ENCODE measurements at regions not wholly inside any gene's neighbourhood (a gene's known extent, or its start where the extent isn't known, plus 50 kb on each side); places are given as distances from the start of the nearest gene placed in this dataset.

- Histone ChIP-seq H3K27me3 (no peaks in the 10 kb centered on the region), H3K4me3 (no peak overlapping the region), H3K36me3 (no peaks in the 10 kb centered on the region), H3K9me3 (no peaks in the 10 kb centered on the region)
- DNase-seq = no peak
These were observed 723.7 kb downstream of the RWDD3 start for GRCh38 chr1:95957748-95958147.

- Histone ChIP-seq H3K9me3 (no peaks in the 10 kb centered on the region; the same call in 1 of the 2 replicates), H3K36me3 (no peaks in the 10 kb centered on the region), H3K4me3 (no peak overlapping the region), H3K27me3 (no peaks in the 10 kb centered on the region)
- no peak for DNase-seq
These were observed 732.9 kb downstream of the RWDD3 start for GRCh38 chr1:95966866-95967265.

GRCh38 chr1:95974586-95974985 is 740.6 kb downstream of the RWDD3 start:
- DNase-seq = peak; percentile 7
- no peak overlapping the region for H3K4me3 ChIP-seq

GRCh38 chr1:95982711-95983110 is 738.9 kb upstream of the PTBP2 start:
- no peaks in the 10 kb centered on the region for H3K9me3 ChIP-seq
- H3K27me3 ChIP-seq = peaks cover 2% of the 10 kb centered on the region; the same call in 1 of the 2 replicates
- DNase-seq = no peak
- no peak overlapping the region for H3K4me3 ChIP-seq
- no peaks in the 10 kb centered on the region for H3K36me3 ChIP-seq

More at GRCh38 chr1:95974586-95974985, 740.6 kb downstream of the RWDD3 start:
- Histone ChIP-seq H3K9me3 (no peaks in the 10 kb centered on the region; the same call in 1 of the 2 replicates), H3K36me3 (no peaks in the 10 kb centered on the region), H3K27me3 (no peaks in the 10 kb centered on the region; the same call in 1 of the 2 replicates)

GRCh38 chr1:95983831-95984230 is 737.8 kb upstream of the PTBP2 start:
- H3K27me3 ChIP-seq = peaks cover 2% of the 10 kb centered on the region; the same call in 1 of the 2 replicates
- DNase-seq = no peak
- H3K4me3 ChIP-seq = no peak overlapping the region
- no peaks in the 10 kb centered on the region for H3K36me3 ChIP-seq
- no peaks in the 10 kb centered on the region for H3K9me3 ChIP-seq

- Histone ChIP-seq H3K36me3 (no peaks in the 10 kb centered on the region), H3K9me3 (no peaks in the 10 kb centered on the region), H3K4me3 (no peak overlapping the region), H3K27me3 (0 out of 2 replicates have a peak, but pooled peaks cover 2% of the 10 kb centered on the region)
- no peak for DNase-seq
These were observed 736.7 kb upstream of the PTBP2 start for GRCh38 chr1:95984798-95985374.

GRCh38 chr1:95990033-95990432 is 731.6 kb upstream of the PTBP2 start:
- Histone ChIP-seq H3K27me3 (0 out of 2 replicates have a peak, but pooled peaks cover 2% of the 10 kb centered on the region), H3K36me3 (no peaks in the 10 kb centered on the region)

GRCh38 chr1:95991787-95992520 is 729.6 kb upstream of the PTBP2 start:
- H3K4me3 ChIP-seq = no peak overlapping the region
- no peaks in the 10 kb centered on the region for H3K36me3 ChIP-seq
- DNase-seq = no peak
- no peaks in the 10 kb centered on the region for H3K9me3 ChIP-seq
- H3K27me3 ChIP-seq = 0 out of 2 replicates have a peak, but pooled peaks cover 1% of the 10 kb centered on the region

More at GRCh38 chr1:95990033-95990432, 731.6 kb upstream of the PTBP2 start:
- Histone ChIP-seq H3K9me3 (no peaks in the 10 kb centered on the region), H3K4me3 (no peak overlapping the region)
- no peak for DNase-seq

GRCh38 chr1:95994643-95995042 is 726.9 kb upstream of the PTBP2 start:
- no peaks in the 10 kb centered on the region for H3K36me3 ChIP-seq
- no peaks in the 10 kb centered on the region for H3K27me3 ChIP-seq
- no peak for DNase-seq
- no peak overlapping the region for H3K4me3 ChIP-seq
- H3K9me3 ChIP-seq = no peaks in the 10 kb centered on the region

- no peak for DNase-seq
- H3K36me3 ChIP-seq = no peaks in the 10 kb centered on the region
- no peaks in the 10 kb centered on the region for H3K9me3 ChIP-seq
- H3K4me3 ChIP-seq = no peak overlapping the region
- H3K27me3 ChIP-seq = no peaks in the 10 kb centered on the region
These were observed 719.4 kb upstream of the PTBP2 start for GRCh38 chr1:96002201-96002600.

GRCh38 chr1:96002969-96003964 is 718.3 kb upstream of the PTBP2 start:
- no peak overlapping the region for H3K4me3 ChIP-seq
- no peaks in the 10 kb centered on the region for H3K27me3 ChIP-seq
- H3K36me3 ChIP-seq = no peaks in the 10 kb centered on the region
- no peak for DNase-seq
- no peaks in the 10 kb centered on the region for H3K9me3 ChIP-seq

- H3K4me3 ChIP-seq = no peak overlapping the region
- H3K36me3 ChIP-seq = no peaks in the 10 kb centered on the region
- no peaks in the 10 kb centered on the region for H3K9me3 ChIP-seq
- no peak for DNase-seq
- H3K27me3 ChIP-seq = no peaks in the 10 kb centered on the region
These were observed 711.7 kb upstream of the PTBP2 start for GRCh38 chr1:96009831-96010434.

- Histone ChIP-seq H3K36me3 (no peaks in the 10 kb centered on the region), H3K27me3 (no peaks in the 10 kb centered on the region), H3K9me3 (no peaks in the 10 kb centered on the region), H3K4me3 (no peak overlapping the region)
- no peak for DNase-seq
These were observed 710.0 kb upstream of the PTBP2 start for GRCh38 chr1:96011606-96012005.

- no peaks in the 10 kb centered on the region for H3K9me3 ChIP-seq
- no peaks in the 10 kb centered on the region for H3K27me3 ChIP-seq
- H3K36me3 ChIP-seq = no peaks in the 10 kb centered on the region
- DNase-seq = no peak
- no peak overlapping the region for H3K4me3 ChIP-seq
These were observed 705.4 kb upstream of the PTBP2 start for GRCh38 chr1:96016219-96016618.

- Histone ChIP-seq H3K9me3 (no peaks in the 10 kb centered on the region), H3K4me3 (no peak overlapping the region), H3K36me3 (no peaks in the 10 kb centered on the region), H3K27me3 (no peaks in the 10 kb centered on the region)
- DNase-seq = no peak
These were observed 701.2 kb upstream of the PTBP2 start for GRCh38 chr1:96020378-96020777.

- Histone ChIP-seq H3K4me3 (no peak overlapping the region), H3K36me3 (no peaks in the 10 kb centered on the region)
- no peak for DNase-seq
These were observed 696.5 kb upstream of the PTBP2 start for GRCh38 chr1:96025062-96025461.

More at GRCh38 chr1:96025062-96025461, 696.5 kb upstream of the PTBP2 start:
- H3K27me3 ChIP-seq = no peaks in the 10 kb centered on the region
- no peaks in the 10 kb centered on the region for H3K9me3 ChIP-seq

Measured in MG63 (cell line).